ENCODE measurements at regions not wholly inside any gene's neighbourhood (a gene's known extent, or its start where the extent isn't known, plus 50 kb on each side); places are given as distances from the start of the nearest gene placed in this dataset.

DNA sequence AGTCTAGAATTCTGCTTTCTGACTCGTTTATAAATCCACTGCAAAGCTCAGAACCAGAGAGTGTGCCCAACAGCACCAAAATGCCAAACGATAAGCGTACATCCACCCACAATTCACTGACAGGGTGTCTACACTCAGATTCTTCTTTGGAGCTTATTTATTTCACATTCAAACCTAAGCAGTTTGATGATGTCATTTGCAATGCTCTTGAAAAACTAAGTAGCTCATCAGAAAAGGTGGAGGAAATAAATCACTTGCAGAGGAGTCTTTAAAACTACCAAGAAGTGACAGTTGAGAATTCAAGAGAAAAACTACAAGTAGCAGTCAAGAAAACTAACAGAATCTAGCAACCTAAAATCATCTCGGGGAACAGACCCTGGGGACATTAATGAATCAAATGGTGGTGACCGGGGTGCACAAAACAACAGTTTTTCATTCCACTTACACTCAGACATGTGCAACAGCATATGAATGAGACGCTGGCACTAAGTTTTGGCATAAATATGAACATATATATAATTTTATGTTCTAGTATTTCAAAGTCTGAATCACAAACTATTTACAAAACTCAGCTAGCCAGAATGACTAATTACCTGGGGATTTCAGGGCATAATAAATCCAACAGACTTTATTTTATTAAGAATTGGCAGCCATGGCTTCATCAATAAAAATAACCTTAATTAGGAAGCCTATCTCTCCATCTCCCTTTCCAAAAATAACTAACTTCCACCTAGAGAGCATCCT is 119.4 kb downstream of the SIPA1L2 start:
- no peak overlapping the region for H2BK12ac ChIP-seq (ENCODE audit: low read depth, low read length)
- H3K79me1 ChIP-seq (ENCODE audit: low read depth, low read length): no peaks in the 10 kb centered on the region
- FAIRE-seq (no peak), DNase-seq (ENCODE audit: low read depth in 1 of 2, low spot score in 2 of 2) (no peak)
- no peak overlapping the region for H2BK20ac ChIP-seq (ENCODE audit: low read length)
- no peak overlapping the region for H3K4me3 ChIP-seq (ENCODE audit: extremely low read depth in 1 of 4, insufficient read depth in 2 of 4, low read depth in 3 of 4, low read length in 4 of 4)
- H2BK15ac ChIP-seq (ENCODE audit: low read length): no peak overlapping the region
- H3K56ac ChIP-seq (replicated peaks; ENCODE audit: insufficient read length, low read depth, low read length): no peak overlapping the region
- H3K79me2 ChIP-seq (ENCODE audit: control insufficient read depth in 1 of 2, insufficient read depth in 2 of 2, low read length in 2 of 2): no peaks in the 10 kb centered on the region
- ChIA-PET CTCF (ENCODE audit: partially characterized antibody) (interaction anchor here (5.1 kb wide), 1 partner anchor 13 kb away, joined by 23 read pairs; no protein-coding TSS in a partner anchor), POLR2A (ENCODE audit: partially characterized antibody) (interaction anchor here (1.6 kb wide), 1 partner anchor 9 kb away, joined by 3 read pairs; no protein-coding TSS in a partner anchor)
- H2BK5ac ChIP-seq (ENCODE audit: low read depth, low read length): no peak overlapping the region
- H3K9me3 ChIP-seq (ENCODE audit: insufficient read depth in 2 of 2, low read depth in 1 of 2, low read length in 1 of 2): no peaks in the 10 kb centered on the region
- H4K91ac ChIP-seq (replicated peaks; ENCODE audit: insufficient read length, low read length): no peak overlapping the region
- H3K23ac ChIP-seq (ENCODE audit: insufficient read length): no peak overlapping the region
- no peaks in the 10 kb centered on the region for H4K20me1 ChIP-seq (replicated peaks in 1 of 2; ENCODE audit: control insufficient read depth in 1 of 2, insufficient read depth in 2 of 2, low read length in 2 of 2)
- no peak overlapping the region for H4K5ac ChIP-seq (ENCODE audit: insufficient read length, low read depth, low read length)
- no peak overlapping the region for H2BK120ac ChIP-seq (replicated peaks; ENCODE audit: low read depth, low read length)
- no peak overlapping the region for H3K14ac ChIP-seq (ENCODE audit: insufficient read length)
- no peak overlapping the region for H3K18ac ChIP-seq (ENCODE audit: extremely low read depth, low read length)
- H3K27me3 ChIP-seq (replicated peaks in 1 of 4; ENCODE audit: control insufficient read depth in 3 of 4, extremely low read depth in 1 of 4, insufficient read depth in 3 of 4, low read length in 3 of 4): no peaks in the 10 kb centered on the region
- H3K27ac ChIP-seq (ENCODE audit: low read depth, low read length): no peak overlapping the region
- H3K4me1 ChIP-seq (replicated peaks in 1 of 4; ENCODE audit: control insufficient read depth in 3 of 4, insufficient read depth in 4 of 4, low read length in 3 of 4): peaks cover 0 to 5% (median 3%) of the 10 kb centered on the region in 4 experiments; a peak in 4 of 7 replicates
- no peak overlapping the region for H2AFZ ChIP-seq (ENCODE audit: low read length)
- H3K4ac ChIP-seq (replicated peaks; ENCODE audit: insufficient read length, low read depth, low read length): no peak overlapping the region
- H3K4me2 ChIP-seq (ENCODE audit: insufficient read depth in 1 of 2, low read depth in 2 of 2, low read length in 2 of 2): no peak overlapping the region
- no peaks in the 10 kb centered on the region for H3K23me2 ChIP-seq (ENCODE audit: low read depth, low read length)
- no peak overlapping the region for H4K8ac ChIP-seq (ENCODE audit: extremely low read depth, insufficient read depth, low read length)
- WGBS, 2 experiments (ENCODE audit: extremely low coverage in 1 of 2, insufficient coverage in 1 of 2, insufficient read length in 1 of 2, insufficient replicate concordance in 2 of 2, low coverage in 1 of 2, low lambda C conversion rate in 2 of 2, missing lambda C conversion rate in 1 of 2): 93% methylated on average over 6 of the region's 6 CpGs; no CpG with 5 or more reads in 1 of the 2 experiments
- no peak overlapping the region for H2AK5ac ChIP-seq (ENCODE audit: low read depth, low read length)
- no peak overlapping the region for H3K9ac ChIP-seq (replicated peaks in 1 of 4; ENCODE audit: extremely low read depth in 1 of 4, low read depth in 3 of 4, low read length in 3 of 4)
- H3K36me3 ChIP-seq (ENCODE audit: control insufficient read depth in 2 of 4, insufficient read depth in 4 of 4, low read length in 3 of 4): no peaks in the 10 kb centered on the region
- TF ChIP-seq RAD21 (IDR thresholded peaks at IDR 0.05 in 1 of 2, conservative IDR thresholded peaks at IDR 0.05 in 1 of 2; ENCODE audit: low read depth in 2 of 2, low read length in 2 of 2) (no peak), SUZ12 (IDR thresholded peaks at IDR 0.05; ENCODE audit: low read length) (no peak), KDM1A (IDR thresholded peaks at IDR 0.05; ENCODE audit: borderline replicate concordance, low read length) (no peak), TBP (IDR thresholded peaks at IDR 0.05; ENCODE audit: low read depth, low read length) (no peak), EGR1 (IDR thresholded peaks at IDR 0.05; ENCODE audit: borderline replicate concordance, low read depth, low read length) (no peak), SRF (IDR thresholded peaks at IDR 0.05; ENCODE audit: low read depth, low read length) (no peak), SP2 (IDR thresholded peaks at IDR 0.05; ENCODE audit: low read length) (no peak), CREB1 (IDR thresholded peaks at IDR 0.05) (no peak), BRCA1 (IDR thresholded peaks at IDR 0.05; ENCODE audit: low read depth, low read length) (no peak), YY1 (IDR thresholded peaks at IDR 0.05; ENCODE audit: low read depth, low read length) (no peak)
- TF ChIP-seq, protein P1, sequence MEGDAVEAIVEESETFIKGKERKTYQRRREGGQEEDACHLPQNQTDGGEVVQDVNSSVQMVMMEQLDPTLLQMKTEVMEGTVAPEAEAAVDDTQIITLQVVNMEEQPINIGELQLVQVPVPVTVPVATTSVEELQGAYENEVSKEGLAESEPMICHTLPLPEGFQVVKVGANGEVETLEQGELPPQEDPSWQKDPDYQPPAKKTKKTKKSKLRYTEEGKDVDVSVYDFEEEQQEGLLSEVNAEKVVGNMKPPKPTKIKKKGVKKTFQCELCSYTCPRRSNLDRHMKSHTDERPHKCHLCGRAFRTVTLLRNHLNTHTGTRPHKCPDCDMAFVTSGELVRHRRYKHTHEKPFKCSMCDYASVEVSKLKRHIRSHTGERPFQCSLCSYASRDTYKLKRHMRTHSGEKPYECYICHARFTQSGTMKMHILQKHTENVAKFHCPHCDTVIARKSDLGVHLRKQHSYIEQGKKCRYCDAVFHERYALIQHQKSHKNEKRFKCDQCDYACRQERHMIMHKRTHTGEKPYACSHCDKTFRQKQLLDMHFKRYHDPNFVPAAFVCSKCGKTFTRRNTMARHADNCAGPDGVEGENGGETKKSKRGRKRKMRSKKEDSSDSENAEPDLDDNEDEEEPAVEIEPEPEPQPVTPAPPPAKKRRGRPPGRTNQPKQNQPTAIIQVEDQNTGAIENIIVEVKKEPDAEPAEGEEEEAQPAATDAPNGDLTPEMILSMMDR (IDR thresholded peaks at IDR 0.05; ENCODE audit: control extremely low read depth in 1 of 3, insufficient read depth in 1 of 3, low read depth in 1 of 3, low read length in 3 of 3): no peak

Measured in H1 (cell line).